HCT116 (cell line): ENCODE measurements at regions not wholly inside any gene's neighbourhood (a gene's known extent, or its start where the extent isn't known, plus 50 kb on each side); places are given as distances from the start of the nearest gene placed in this dataset.

Source experiments
- ATAC-seq: fragments of 200-7000 bp; cut with Tn5 transposase; 2 replicates; pipeline ENCODE4 v1.9.1; 2020; ENCODE audit warnings: mild to moderate bottlenecking, moderate library complexity
- BruUV-seq: library from RNA; stranded (reverse); fragments of 400-500 nt; replicated peaks from 2 replicates; lab custom pipeline; 2021; lab: Mats Ljungman, UMichigan
- CTCF ChIA-PET: fragments of 300-600 bp; sonication (Branson Sonifier 250); formaldehyde crosslinking; loops from one replicate; lab custom pipeline; 2021; ENCODE audit warnings: antibody characterized with exemption; lab: Charles Lee
- POLR2A ChIA-PET: fragments of 300-600, 350-600 bp; sonication (Branson Sonifier 250); formaldehyde crosslinking; loops from one replicate; lab custom pipeline; 2021; ENCODE audit warnings: antibody characterized with exemption; lab: Charles Lee
- RAD21 ChIA-PET, 2 experiments: fragments of 300-600 bp; sonication (Branson Sonifier 250); formaldehyde crosslinking; loops; one replicate each; lab custom pipeline; 2023; ENCODE audit warnings: low total read pairs in 2 of 2; ENCODE audit not compliant: uncharacterized antibody in 2 of 2, unreplicated experiment in 2 of 2, low non-redundant PET in 1 of 2; lab: Charles Lee
- DNase-seq: peaks from one replicate; pipeline ENCODE4 v3.0.0-alpha.2; 2010; ENCODE audit warnings: low read depth, low spot score
- H2AFZ ChIP-seq: fragments of 200-600 bp; shearing (Covaris generic), sonication (generic); 2 replicates; pipeline ENCODE4 v1.6.1; 2017; ENCODE audit warnings: low read depth, mixed run types, mixed read lengths, antibody characterized with exemption, low read length; ENCODE audit not compliant: poor library complexity, severe bottlenecking
- H3K27ac ChIP-seq: 2 replicates; pipeline ENCODE4 v1.5.1; 2012; ENCODE audit warnings: low read depth, low read length
- H3K27me3 ChIP-seq: fragments of 200-600 bp; sonication (generic); 2 replicates; pipeline ENCODE4 v1.6.1; 2016; ENCODE audit warnings: mixed run types, low read length, mixed read lengths; ENCODE audit not compliant: insufficient read depth
- H3K36me3 ChIP-seq, 2 experiments: fragments of 200-500 bp in 1 of 2; fragments of 200-600 bp in 1 of 2; sonication (Bioruptor generic) in 1 of 2; sonication (generic) in 1 of 2; 2 replicates each; pipeline versions ENCODE4 v1.5.1 to v1.6.1; 2014 to 2016; ENCODE audit warnings: low read length in 2 of 2, inconsistent platforms in 1 of 2, mixed read lengths in 1 of 2, mixed run types in 1 of 2; ENCODE audit not compliant: insufficient read depth in 2 of 2, control insufficient read depth in 1 of 2
- H3K4me1 ChIP-seq, 2 experiments: fragments of 200-600 bp in 1 of 2; sonication (generic) in 1 of 2; 2 replicates each; pipeline versions ENCODE4 v1.5.1 to v1.6.1; 2012 to 2017; ENCODE audit warnings: low read length in 2 of 2, inconsistent platforms in 1 of 2, mild to moderate bottlenecking in 1 of 2, mixed read lengths in 1 of 2, mixed run types in 1 of 2, moderate library complexity in 1 of 2; ENCODE audit not compliant: insufficient read depth in 2 of 2, control insufficient read depth in 1 of 2
- H3K4me2 ChIP-seq: fragments of 200-600 bp; sonication (generic); 2 replicates; pipeline ENCODE4 v1.6.1; 2017; ENCODE audit warnings: mixed run types, low read length, mixed read lengths
- H3K4me3 ChIP-seq, 2 experiments: fragments of 200-600 bp in 1 of 2; sonication (generic) in 1 of 2; replicated peaks in 1 of 2; 2 replicates each; pipeline ENCODE4 v1.5.1; 2011 to 2016; ENCODE audit warnings: low read length in 2 of 2, control low read depth in 1 of 2, low read depth in 1 of 2, mild to moderate bottlenecking in 1 of 2, mixed read lengths in 1 of 2, mixed run types in 1 of 2
- H3K79me2 ChIP-seq: fragments of 200-600 bp; sonication (generic); 2 replicates; pipeline ENCODE4 v1.6.1; 2017; ENCODE audit warnings: mild to moderate bottlenecking, mixed run types, low read length, moderate library complexity, mixed read lengths; ENCODE audit not compliant: insufficient read depth
- H3K9ac ChIP-seq: fragments of 200-600 bp; sonication (generic); 2 replicates; pipeline ENCODE4 v1.6.1; 2016; ENCODE audit warnings: low read length, mixed read lengths
- H3K9me2 ChIP-seq: fragments of 200-600 bp; sonication (generic), shearing (Covaris generic); 2 replicates; pipeline ENCODE4 v1.6.1; 2017; ENCODE audit warnings: mixed run types, mild to moderate bottlenecking, moderate library complexity; ENCODE audit not compliant: insufficient read depth
- H3K9me3 ChIP-seq, 2 experiments: fragments of 200-500 bp in 1 of 2; fragments of 200-600 bp in 1 of 2; sonication (Bioruptor generic) in 1 of 2; sonication (generic) in 1 of 2; 2 replicates each; pipeline ENCODE4 v1.6.1; 2014 to 2017; ENCODE audit warnings: low read length in 2 of 2, mixed read lengths in 2 of 2, inconsistent platforms in 1 of 2, low read depth in 1 of 2, mild to moderate bottlenecking in 1 of 2, mixed run types in 1 of 2, moderate library complexity in 1 of 2; ENCODE audit not compliant: control insufficient read depth in 1 of 2, insufficient read depth in 1 of 2
- H4K20me1 ChIP-seq: fragments of 200-600 bp; sonication (generic), shearing (Covaris generic); 2 replicates; pipeline ENCODE4 v1.6.1; 2017; ENCODE audit warnings: mixed run types, mild to moderate bottlenecking, moderate library complexity; ENCODE audit not compliant: insufficient read depth
- CEBPB ChIP-seq: IDR thresholded peaks from 2 replicates; pipeline ENCODE4 v1.6.1; 2012; ENCODE audit warnings: low read depth
- EZH2phosphoT487 ChIP-seq: fragments of 200-600 bp; IDR thresholded peaks from 2 replicates; pipeline ENCODE4 v1.6.1; 2018; ENCODE audit warnings: antibody characterized with exemption, borderline replicate concordance
- POLR2AphosphoS5 ChIP-seq: IDR thresholded peaks from 2 replicates; pipeline ENCODE4 v1.6.1; 2011; ENCODE audit warnings: mild to moderate bottlenecking, low read depth, low read length, moderate library complexity
- RAD21 ChIP-seq: IDR thresholded peaks from 2 replicates; pipeline ENCODE4 v1.6.1; 2012; ENCODE audit warnings: low read depth, mild to moderate bottlenecking
- intact Hi-C: fragments of 100-400 bp; cut with micrococcal nuclease; formaldehyde crosslinking; loops from 2 replicates; pipeline ENCODE4 v1.10.0; 2022
- TF ChIP-seq, protein P1 (sequence below): IDR thresholded peaks from 2 replicates; pipeline ENCODE4 v1.6.1; 2011; ENCODE audit warnings: mild to moderate bottlenecking, low read length, moderate library complexity; ENCODE audit not compliant: insufficient replicate concordance; ENCODE audit errors: extremely low read depth
- TF ChIP-seq, protein P2 (sequence below), 3 experiments: fragments of 200-600 bp in 1 of 3; sonication (generic) in 1 of 3; IDR thresholded peaks in 2 of 3; conservative IDR thresholded peaks in 1 of 3; 2 replicates each; pipeline ENCODE4 v1.5.1; 2012 to 2017; ENCODE audit warnings: low read depth in 2 of 3, low read length in 2 of 3, antibody characterized with exemption in 1 of 3, borderline replicate concordance in 1 of 3, control low read depth in 1 of 3, mild to moderate bottlenecking in 1 of 3, mixed read lengths in 1 of 3, mixed run types in 1 of 3, moderate library complexity in 1 of 3; ENCODE audit not compliant: insufficient read depth in 1 of 3

DNA sequence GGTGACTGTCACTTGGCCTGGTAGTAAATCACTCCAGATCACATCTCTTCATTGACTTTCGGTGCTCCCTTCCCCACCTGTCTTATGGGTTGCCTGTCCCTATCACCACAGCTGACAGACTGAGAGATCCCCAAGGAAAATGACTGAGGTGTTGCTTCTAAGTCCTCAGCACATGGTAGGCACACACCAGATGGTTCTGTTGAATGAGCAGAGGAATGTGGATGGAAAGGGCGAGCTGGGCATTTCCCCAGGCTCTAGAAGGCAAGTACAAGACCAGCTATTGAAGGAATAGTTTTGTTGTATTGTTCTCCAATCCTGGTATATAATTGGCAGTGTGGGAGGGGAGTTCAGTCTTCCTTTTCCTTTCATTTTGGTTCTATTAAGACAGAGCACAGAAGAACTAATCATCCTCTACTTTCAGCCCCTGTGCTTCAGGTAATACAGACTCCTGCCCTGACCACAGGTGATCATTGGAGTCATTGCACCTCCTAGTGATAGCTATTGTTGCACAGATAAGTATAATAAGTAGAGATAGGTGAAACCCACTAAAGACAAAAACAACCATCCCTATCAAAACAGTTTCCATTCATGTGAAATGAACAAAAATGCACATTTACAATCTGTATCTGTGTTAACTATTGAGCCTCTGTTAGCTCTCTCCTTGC is 158.6 kb downstream of the TRAM1L1 start:
- TF ChIP-seq, protein P1, sequence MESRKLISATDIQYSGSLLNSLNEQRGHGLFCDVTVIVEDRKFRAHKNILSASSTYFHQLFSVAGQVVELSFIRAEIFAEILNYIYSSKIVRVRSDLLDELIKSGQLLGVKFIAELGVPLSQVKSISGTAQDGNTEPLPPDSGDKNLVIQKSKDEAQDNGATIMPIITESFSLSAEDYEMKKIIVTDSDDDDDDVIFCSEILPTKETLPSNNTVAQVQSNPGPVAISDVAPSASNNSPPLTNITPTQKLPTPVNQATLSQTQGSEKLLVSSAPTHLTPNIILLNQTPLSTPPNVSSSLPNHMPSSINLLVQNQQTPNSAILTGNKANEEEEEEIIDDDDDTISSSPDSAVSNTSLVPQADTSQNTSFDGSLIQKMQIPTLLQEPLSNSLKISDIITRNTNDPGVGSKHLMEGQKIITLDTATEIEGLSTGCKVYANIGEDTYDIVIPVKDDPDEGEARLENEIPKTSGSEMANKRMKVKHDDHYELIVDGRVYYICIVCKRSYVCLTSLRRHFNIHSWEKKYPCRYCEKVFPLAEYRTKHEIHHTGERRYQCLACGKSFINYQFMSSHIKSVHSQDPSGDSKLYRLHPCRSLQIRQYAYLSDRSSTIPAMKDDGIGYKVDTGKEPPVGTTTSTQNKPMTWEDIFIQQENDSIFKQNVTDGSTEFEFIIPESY, result no peak
- TF ChIP-seq POLR2AphosphoS5 (no peak), CEBPB (no peak), EZH2phosphoT487 (no peak), RAD21 (peak; percentile 31)
- TF ChIP-seq, protein P2, sequence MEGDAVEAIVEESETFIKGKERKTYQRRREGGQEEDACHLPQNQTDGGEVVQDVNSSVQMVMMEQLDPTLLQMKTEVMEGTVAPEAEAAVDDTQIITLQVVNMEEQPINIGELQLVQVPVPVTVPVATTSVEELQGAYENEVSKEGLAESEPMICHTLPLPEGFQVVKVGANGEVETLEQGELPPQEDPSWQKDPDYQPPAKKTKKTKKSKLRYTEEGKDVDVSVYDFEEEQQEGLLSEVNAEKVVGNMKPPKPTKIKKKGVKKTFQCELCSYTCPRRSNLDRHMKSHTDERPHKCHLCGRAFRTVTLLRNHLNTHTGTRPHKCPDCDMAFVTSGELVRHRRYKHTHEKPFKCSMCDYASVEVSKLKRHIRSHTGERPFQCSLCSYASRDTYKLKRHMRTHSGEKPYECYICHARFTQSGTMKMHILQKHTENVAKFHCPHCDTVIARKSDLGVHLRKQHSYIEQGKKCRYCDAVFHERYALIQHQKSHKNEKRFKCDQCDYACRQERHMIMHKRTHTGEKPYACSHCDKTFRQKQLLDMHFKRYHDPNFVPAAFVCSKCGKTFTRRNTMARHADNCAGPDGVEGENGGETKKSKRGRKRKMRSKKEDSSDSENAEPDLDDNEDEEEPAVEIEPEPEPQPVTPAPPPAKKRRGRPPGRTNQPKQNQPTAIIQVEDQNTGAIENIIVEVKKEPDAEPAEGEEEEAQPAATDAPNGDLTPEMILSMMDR (IDR thresholded peaks at IDR 0.05 in 2 of 3, conservative IDR thresholded peaks at IDR 0.05 in 1 of 3; ENCODE audit: borderline replicate concordance in 1 of 3, insufficient read depth in 1 of 3, low read depth in 2 of 3, low read length in 2 of 3), result 0 out of 6 replicates have a peak, but pooled peaks of 1 of the 3 experiments have one; percentile 18
- TF ChIP-seq, all 23 proteins: peak for 2
- Histone ChIP-seq H3K4me2 (no peak overlapping the region), H3K9me2 (no peaks in the 10 kb centered on the region), H3K4me1 (no peaks in the 10 kb centered on the region), H3K36me3 (no peaks in the 10 kb centered on the region), H3K79me2 (no peaks in the 10 kb centered on the region), H3K4me3 (no peak overlapping the region), H3K27me3 (no peaks in the 10 kb centered on the region), H3K9me3 (no peaks in the 10 kb centered on the region), H3K27ac (no peak overlapping the region), H3K9ac (no peak overlapping the region), H4K20me1 (no peaks in the 10 kb centered on the region), H2AFZ (no peak overlapping the region)
- DNase-seq, result no peak
- BruUV-seq, result no TSS peak
- intact Hi-C loops, result no loop called here
- ATAC-seq, result no peak
- ChIA-PET RAD21 (no interaction called here), CTCF (no interaction called here), POLR2A (no interaction called here)
